ENCODE measurements at regions not wholly inside any gene's neighbourhood (a gene's known extent, or its start where the extent isn't known, plus 50 kb on each side); places are given as distances from the start of the nearest gene placed in this dataset.
A peak's percentile ranks its signal among the peaks of the same experiment; 100 is the strongest.

DNA sequence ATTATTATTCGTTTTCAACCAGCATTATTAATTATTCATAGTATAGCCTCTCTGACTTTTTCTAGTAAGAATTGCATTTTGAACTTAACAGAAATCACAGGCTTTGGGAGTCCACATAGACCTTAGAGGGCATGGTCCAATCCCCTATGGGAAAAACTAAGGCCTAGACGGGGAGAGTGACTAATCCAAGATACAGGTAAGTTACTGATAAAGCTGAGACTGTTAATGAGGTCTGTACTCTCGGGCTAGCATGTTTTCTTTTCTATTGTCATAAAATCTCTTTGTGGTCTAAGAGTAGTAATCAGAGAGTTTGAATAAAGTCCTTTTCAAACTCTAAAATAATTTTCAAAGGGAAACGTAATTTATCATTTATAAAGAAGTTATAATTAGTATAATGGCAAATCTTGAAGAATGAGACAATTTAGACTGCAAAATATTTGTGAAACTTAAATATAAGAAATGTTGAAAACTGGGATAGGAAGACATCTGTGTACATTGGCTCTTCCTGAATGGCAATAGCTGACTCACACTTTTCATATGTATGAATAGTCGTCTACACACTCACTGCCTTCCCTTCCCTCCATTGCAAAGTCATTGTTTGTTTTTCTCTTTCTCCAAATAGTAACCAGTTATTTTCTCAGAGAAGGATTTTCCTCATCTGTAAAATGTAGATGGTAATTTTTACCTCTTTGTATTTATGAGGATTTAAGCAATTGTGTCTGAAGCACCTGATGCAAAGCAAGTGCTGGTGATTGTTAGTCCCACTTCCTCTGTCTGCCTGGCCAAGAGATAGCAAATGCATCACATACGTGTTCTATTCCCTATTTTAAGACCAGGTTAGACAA lies 207.9 kb upstream of the CD180 start:
- no peaks in the 10 kb centered on the region for H3K9me3 ChIP-seq (ENCODE audit: control insufficient read depth, insufficient read depth, low read depth, low read length)
- no peak overlapping the region for H3K27ac ChIP-seq (ENCODE audit: extremely low read depth, low read depth, low read length)
- ChIA-PET POLR2A (interaction anchor here (0.6 kb wide), 1 partner anchor 665 kb away, joined by 3 read pairs; no protein-coding TSS in a partner anchor), CTCF (interaction anchor here (1.0 kb wide), 1 partner anchor 9 kb away, joined by 4 read pairs; no protein-coding TSS in a partner anchor)
- no peak for TF ChIP-seq ZEB2 (tag by site-specific recombination; IDR thresholded peaks at IDR 0.05)
- no peak for TF ChIP-seq ZNF707 (tag by site-specific recombination; IDR thresholded peaks at IDR 0.05)
- 0 out of 2 replicates have a peak, but pooled peaks have one; percentile 19 for TF ChIP-seq ZNF335 (tag by site-specific recombination; conservative IDR thresholded peaks at IDR 0.05)
- TF ChIP-seq, protein P1, sequence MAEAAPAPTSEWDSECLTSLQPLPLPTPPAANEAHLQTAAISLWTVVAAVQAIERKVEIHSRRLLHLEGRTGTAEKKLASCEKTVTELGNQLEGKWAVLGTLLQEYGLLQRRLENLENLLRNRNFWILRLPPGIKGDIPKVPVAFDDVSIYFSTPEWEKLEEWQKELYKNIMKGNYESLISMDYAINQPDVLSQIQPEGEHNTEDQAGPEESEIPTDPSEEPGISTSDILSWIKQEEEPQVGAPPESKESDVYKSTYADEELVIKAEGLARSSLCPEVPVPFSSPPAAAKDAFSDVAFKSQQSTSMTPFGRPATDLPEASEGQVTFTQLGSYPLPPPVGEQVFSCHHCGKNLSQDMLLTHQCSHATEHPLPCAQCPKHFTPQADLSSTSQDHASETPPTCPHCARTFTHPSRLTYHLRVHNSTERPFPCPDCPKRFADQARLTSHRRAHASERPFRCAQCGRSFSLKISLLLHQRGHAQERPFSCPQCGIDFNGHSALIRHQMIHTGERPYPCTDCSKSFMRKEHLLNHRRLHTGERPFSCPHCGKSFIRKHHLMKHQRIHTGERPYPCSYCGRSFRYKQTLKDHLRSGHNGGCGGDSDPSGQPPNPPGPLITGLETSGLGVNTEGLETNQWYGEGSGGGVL (tag by site-specific recombination; IDR thresholded peaks at IDR 0.05): no peak
- no peak for TF ChIP-seq ZNF416 (tag by site-specific recombination; IDR thresholded peaks at IDR 0.05)
- no peak for TF ChIP-seq ZNF843 (tag by site-specific recombination; IDR thresholded peaks at IDR 0.05)
- no peak for TF ChIP-seq ZNF24 (tag by site-specific recombination; IDR thresholded peaks at IDR 0.05)
- no peak for TF ChIP-seq GLIS1 (tag by site-specific recombination; IDR thresholded peaks at IDR 0.05)
- TF ChIP-seq ZFP69B (tag by site-specific recombination; IDR thresholded peaks at IDR 0.05): no peak
- H3K36me3 ChIP-seq (ENCODE audit: control insufficient read depth in 2 of 2, insufficient read depth in 1 of 2, low read length in 2 of 2): no peaks in the 10 kb centered on the region
- no peak overlapping the region for H3K4me3 ChIP-seq (ENCODE audit: low read depth, low read length)
- H3K4me1 ChIP-seq (ENCODE audit: control insufficient read depth, insufficient read depth, low read length): peaks cover 6% of the 10 kb centered on the region

DNA sequence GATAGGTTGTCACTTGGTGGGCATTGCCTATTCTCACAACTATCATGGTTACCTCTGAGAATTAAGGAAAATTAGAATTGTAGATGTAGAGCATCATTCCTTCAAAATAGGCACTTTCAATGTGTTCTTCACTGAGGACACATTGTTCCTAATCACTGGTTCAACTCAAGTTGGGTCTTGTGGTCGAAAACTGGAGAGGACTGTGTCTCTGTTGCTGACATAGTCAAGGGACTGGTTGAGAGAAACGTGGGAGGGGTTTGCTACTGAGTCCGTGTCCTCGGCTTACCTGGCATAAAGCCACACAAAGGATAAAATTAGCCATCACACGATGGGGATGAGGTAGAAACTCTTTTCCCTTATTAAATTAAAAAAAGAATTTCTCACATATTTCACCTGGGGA lies 205.9 kb upstream of the CD180 start:
- Histone ChIP-seq H3K27ac (ENCODE audit: extremely low read depth, low read depth, low read length) (no peak overlapping the region), H3K36me3 (ENCODE audit: control insufficient read depth in 2 of 2, insufficient read depth in 1 of 2, low read length in 2 of 2) (no peaks in the 10 kb centered on the region), H3K4me3 (ENCODE audit: low read depth, low read length) (no peak overlapping the region), H3K9me3 (ENCODE audit: control insufficient read depth, insufficient read depth, low read depth, low read length) (no peaks in the 10 kb centered on the region), H3K4me1 (ENCODE audit: control insufficient read depth, insufficient read depth, low read length) (peaks cover 6% of the 10 kb centered on the region)
- TF ChIP-seq, protein P2, sequence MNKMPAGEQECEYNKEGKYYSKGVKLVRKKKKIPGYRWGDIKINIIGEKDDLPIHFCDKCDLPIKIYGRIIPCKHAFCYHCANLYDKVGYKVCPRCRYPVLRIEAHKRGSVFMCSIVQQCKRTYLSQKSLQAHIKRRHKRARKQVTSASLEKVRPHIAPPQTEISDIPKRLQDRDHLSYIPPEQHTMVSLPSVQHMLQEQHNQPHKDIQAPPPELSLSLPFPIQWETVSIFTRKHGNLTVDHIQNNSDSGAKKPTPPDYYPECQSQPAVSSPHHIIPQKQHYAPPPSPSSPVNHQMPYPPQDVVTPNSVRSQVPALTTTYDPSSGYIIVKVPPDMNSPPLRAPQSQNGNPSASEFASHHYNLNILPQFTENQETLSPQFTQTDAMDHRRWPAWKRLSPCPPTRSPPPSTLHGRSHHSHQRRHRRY (tag by site-specific recombination; IDR thresholded peaks at IDR 0.05): no peak
- TF ChIP-seq, protein P3, sequence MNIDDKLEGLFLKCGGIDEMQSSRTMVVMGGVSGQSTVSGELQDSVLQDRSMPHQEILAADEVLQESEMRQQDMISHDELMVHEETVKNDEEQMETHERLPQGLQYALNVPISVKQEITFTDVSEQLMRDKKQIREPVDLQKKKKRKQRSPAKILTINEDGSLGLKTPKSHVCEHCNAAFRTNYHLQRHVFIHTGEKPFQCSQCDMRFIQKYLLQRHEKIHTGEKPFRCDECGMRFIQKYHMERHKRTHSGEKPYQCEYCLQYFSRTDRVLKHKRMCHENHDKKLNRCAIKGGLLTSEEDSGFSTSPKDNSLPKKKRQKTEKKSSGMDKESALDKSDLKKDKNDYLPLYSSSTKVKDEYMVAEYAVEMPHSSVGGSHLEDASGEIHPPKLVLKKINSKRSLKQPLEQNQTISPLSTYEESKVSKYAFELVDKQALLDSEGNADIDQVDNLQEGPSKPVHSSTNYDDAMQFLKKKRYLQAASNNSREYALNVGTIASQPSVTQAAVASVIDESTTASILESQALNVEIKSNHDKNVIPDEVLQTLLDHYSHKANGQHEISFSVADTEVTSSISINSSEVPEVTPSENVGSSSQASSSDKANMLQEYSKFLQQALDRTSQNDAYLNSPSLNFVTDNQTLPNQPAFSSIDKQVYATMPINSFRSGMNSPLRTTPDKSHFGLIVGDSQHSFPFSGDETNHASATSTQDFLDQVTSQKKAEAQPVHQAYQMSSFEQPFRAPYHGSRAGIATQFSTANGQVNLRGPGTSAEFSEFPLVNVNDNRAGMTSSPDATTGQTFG (tag by site-specific recombination; IDR thresholded peaks at IDR 0.05; ENCODE audit: borderline replicate concordance): no peak
- TF ChIP-seq, protein P4, sequence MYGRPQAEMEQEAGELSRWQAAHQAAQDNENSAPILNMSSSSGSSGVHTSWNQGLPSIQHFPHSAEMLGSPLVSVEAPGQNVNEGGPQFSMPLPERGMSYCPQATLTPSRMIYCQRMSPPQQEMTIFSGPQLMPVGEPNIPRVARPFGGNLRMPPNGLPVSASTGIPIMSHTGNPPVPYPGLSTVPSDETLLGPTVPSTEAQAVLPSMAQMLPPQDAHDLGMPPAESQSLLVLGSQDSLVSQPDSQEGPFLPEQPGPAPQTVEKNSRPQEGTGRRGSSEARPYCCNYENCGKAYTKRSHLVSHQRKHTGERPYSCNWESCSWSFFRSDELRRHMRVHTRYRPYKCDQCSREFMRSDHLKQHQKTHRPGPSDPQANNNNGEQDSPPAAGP (tag by site-specific recombination; IDR thresholded peaks at IDR 0.05): no peak
- TF ChIP-seq ZNF426 (tag by site-specific recombination; IDR thresholded peaks at IDR 0.05) (no peak), ZEB2 (tag by site-specific recombination; IDR thresholded peaks at IDR 0.05) (no peak), ZNF624 (tag by site-specific recombination; IDR thresholded peaks at IDR 0.05) (no peak), TCF7L2 (IDR thresholded peaks at IDR 0.05; ENCODE audit: borderline replicate concordance, low read depth, low read length) (no peak), OSR2 (tag by site-specific recombination; IDR thresholded peaks at IDR 0.05) (no peak), ZNF544 (tag by site-specific recombination; IDR thresholded peaks at IDR 0.05) (no peak), KLF7 (tag by site-specific recombination; IDR thresholded peaks at IDR 0.05; ENCODE audit: borderline replicate concordance) (no peak), ZNF670 (tag by site-specific recombination; IDR thresholded peaks at IDR 0.05; ENCODE audit: low read depth) (no peak), GLI4 (tag by site-specific recombination; IDR thresholded peaks at IDR 0.05) (no peak), ZNF16 (tag by site-specific recombination; IDR thresholded peaks at IDR 0.05; ENCODE audit: low read depth) (no peak)
- TF ChIP-seq, protein P5, sequence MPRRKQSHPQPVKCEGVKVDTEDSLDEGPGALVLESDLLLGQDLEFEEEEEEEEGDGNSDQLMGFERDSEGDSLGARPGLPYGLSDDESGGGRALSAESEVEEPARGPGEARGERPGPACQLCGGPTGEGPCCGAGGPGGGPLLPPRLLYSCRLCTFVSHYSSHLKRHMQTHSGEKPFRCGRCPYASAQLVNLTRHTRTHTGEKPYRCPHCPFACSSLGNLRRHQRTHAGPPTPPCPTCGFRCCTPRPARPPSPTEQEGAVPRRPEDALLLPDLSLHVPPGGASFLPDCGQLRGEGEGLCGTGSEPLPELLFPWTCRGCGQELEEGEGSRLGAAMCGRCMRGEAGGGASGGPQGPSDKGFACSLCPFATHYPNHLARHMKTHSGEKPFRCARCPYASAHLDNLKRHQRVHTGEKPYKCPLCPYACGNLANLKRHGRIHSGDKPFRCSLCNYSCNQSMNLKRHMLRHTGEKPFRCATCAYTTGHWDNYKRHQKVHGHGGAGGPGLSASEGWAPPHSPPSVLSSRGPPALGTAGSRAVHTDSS (tag by site-specific recombination; IDR thresholded peaks at IDR 0.05): no peak
- ChIA-PET POLR2A (no interaction called here), CTCF (no interaction called here)

All from HEK293 (cell line).